ENCODE measurements at regions not wholly inside any gene's neighbourhood (a gene's known extent, or its start where the extent isn't known, plus 50 kb on each side); places are given as distances from the start of the nearest gene placed in this dataset.

DNA sequence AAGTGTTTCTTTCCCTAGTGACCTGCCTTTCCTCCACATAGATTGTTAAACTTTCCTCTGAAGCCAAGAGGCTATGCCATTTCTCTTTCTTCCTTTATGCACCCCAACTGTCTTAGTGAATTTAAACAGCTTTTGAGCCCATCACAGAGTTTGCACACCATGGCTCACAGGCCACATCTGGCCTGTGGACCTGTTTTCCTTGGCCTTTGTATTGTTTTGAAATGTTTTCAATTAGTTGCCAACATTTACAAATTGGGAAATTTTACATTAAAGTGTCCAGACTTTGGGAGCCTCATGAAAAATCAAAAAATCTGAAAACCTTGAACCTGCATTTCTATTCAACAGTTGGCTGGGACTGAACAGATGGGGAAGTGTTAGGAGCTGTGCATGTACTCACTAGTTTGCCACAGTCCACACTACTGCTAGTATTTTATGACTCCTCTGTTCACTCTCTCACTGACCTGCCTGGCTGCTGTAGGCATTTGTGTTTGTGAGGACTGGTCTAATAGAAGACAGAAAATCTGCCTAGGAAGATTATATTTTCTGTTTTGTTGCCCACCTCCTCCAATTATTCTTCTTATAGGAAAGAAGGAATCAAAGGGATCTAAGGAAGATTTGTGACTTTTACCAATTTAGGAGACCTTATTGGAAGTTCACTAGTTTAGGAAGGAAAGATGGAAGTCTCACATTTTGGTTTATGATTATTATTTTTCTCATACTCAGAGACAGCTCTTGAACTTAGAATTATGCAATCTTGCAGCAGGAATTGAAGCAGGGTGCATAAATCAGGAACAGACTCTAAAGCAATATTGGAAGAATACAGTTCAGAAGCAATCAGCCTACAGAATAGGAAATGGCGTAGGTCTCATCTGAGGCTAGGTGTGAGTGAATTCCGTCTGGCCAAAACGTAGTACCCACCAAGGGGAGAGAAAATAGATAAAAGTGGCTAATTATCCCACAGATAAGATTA lies 134.7 kb downstream of the HLX start:
- Histone ChIP-seq H3K9me3 (ENCODE audit: low read length) (no peaks in the 10 kb centered on the region), H3K36me3 (ENCODE audit: insufficient read depth, low read length) (no peaks in the 10 kb centered on the region), H3K4me2 (ENCODE audit: low read length) (no peak overlapping the region), H3K79me2 (replicated peaks; ENCODE audit: insufficient read depth, low read length) (no peaks in the 10 kb centered on the region), H3K27me3 (ENCODE audit: insufficient read depth, low read depth, low read length) (no peaks in the 10 kb centered on the region), H3F3A (ENCODE audit: insufficient read depth, low read length, poor library complexity, severe bottlenecking) (no peaks in the 10 kb centered on the region), H3K27ac (ENCODE audit: low read length) (no peak overlapping the region), H3K9me2 (ENCODE audit: insufficient read depth, low read length) (no peaks in the 10 kb centered on the region), H3K9ac (ENCODE audit: low read length) (no peak overlapping the region), H4K20me1 (ENCODE audit: insufficient read depth) (no peaks in the 10 kb centered on the region), H2AFZ (ENCODE audit: low read depth, low read length) (no peak overlapping the region), H3K4me3 (ENCODE audit: low read length) (no peak overlapping the region)
- TF ChIP-seq TAF1 (IDR thresholded peaks at IDR 0.05; ENCODE audit: low read depth) (no peak), RAD21 (conservative IDR thresholded peaks at IDR 0.05) (no peak), EZH2 (IDR thresholded peaks at IDR 0.05; ENCODE audit: borderline replicate concordance, insufficient read depth, low read length, poor library complexity, severe bottlenecking) (no peak), MXI1 (conservative IDR thresholded peaks at IDR 0.05; ENCODE audit: poor library complexity, severe bottlenecking) (no peak)
- TF ChIP-seq, protein P1, sequence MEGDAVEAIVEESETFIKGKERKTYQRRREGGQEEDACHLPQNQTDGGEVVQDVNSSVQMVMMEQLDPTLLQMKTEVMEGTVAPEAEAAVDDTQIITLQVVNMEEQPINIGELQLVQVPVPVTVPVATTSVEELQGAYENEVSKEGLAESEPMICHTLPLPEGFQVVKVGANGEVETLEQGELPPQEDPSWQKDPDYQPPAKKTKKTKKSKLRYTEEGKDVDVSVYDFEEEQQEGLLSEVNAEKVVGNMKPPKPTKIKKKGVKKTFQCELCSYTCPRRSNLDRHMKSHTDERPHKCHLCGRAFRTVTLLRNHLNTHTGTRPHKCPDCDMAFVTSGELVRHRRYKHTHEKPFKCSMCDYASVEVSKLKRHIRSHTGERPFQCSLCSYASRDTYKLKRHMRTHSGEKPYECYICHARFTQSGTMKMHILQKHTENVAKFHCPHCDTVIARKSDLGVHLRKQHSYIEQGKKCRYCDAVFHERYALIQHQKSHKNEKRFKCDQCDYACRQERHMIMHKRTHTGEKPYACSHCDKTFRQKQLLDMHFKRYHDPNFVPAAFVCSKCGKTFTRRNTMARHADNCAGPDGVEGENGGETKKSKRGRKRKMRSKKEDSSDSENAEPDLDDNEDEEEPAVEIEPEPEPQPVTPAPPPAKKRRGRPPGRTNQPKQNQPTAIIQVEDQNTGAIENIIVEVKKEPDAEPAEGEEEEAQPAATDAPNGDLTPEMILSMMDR (IDR thresholded peaks at IDR 0.05; ENCODE audit: poor library complexity, severe bottlenecking) = no peak

DNA sequence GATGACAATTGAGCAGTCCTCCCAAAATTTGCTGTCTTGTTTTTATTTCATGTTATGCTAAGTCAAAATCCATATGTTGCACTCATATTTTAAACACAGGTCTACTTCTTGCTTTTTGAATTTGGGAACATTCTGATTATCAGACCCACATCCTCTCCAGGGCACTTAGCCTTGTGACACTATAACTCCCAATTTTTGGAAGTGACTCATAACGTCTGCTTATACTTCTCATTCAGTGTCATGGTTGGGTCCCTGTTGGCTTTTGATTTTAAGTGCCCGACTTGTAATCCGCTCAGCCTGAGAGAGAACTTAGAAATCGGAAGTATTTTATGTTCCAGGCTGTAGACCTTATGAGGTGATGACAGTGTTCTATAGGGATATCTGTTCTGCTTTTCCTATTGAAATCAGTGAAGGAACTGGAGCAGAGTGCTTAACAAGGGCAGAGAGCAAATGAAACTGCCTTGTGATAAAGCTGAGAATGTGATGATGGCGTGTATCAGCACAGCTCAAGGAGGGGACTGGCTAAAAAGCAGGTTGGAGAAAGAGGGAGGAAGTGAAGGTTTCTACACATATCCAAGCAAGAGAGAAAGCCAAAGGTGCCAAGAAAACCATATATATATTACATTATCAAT lies 136.0 kb downstream of the HLX start:
- H2AFZ ChIP-seq (ENCODE audit: low read depth, low read length) = no peak overlapping the region
- H3K9me3 ChIP-seq (ENCODE audit: low read length) = no peaks in the 10 kb centered on the region
- no peak overlapping the region for H3K4me2 ChIP-seq (ENCODE audit: low read length)
- H3K27ac ChIP-seq (ENCODE audit: low read length) = no peak overlapping the region
- no peaks in the 10 kb centered on the region for H3F3A ChIP-seq (ENCODE audit: insufficient read depth, low read length, poor library complexity, severe bottlenecking)
- H3K27me3 ChIP-seq (ENCODE audit: insufficient read depth, low read depth, low read length) = no peaks in the 10 kb centered on the region
- TF ChIP-seq MXI1 (conservative IDR thresholded peaks at IDR 0.05; ENCODE audit: poor library complexity, severe bottlenecking) (no peak), TAF1 (IDR thresholded peaks at IDR 0.05; ENCODE audit: low read depth) (no peak), SMC3 (conservative IDR thresholded peaks at IDR 0.05; ENCODE audit: poor library complexity) (no peak), RAD21 (conservative IDR thresholded peaks at IDR 0.05) (no peak), EP300 (conservative IDR thresholded peaks at IDR 0.05; ENCODE audit: poor library complexity, severe bottlenecking) (no peak), POLR2AphosphoS5 (IDR thresholded peaks at IDR 0.05) (no peak), EZH2 (IDR thresholded peaks at IDR 0.05; ENCODE audit: borderline replicate concordance, insufficient read depth, low read length, poor library complexity, severe bottlenecking) (no peak)
- TF ChIP-seq, protein P2, sequence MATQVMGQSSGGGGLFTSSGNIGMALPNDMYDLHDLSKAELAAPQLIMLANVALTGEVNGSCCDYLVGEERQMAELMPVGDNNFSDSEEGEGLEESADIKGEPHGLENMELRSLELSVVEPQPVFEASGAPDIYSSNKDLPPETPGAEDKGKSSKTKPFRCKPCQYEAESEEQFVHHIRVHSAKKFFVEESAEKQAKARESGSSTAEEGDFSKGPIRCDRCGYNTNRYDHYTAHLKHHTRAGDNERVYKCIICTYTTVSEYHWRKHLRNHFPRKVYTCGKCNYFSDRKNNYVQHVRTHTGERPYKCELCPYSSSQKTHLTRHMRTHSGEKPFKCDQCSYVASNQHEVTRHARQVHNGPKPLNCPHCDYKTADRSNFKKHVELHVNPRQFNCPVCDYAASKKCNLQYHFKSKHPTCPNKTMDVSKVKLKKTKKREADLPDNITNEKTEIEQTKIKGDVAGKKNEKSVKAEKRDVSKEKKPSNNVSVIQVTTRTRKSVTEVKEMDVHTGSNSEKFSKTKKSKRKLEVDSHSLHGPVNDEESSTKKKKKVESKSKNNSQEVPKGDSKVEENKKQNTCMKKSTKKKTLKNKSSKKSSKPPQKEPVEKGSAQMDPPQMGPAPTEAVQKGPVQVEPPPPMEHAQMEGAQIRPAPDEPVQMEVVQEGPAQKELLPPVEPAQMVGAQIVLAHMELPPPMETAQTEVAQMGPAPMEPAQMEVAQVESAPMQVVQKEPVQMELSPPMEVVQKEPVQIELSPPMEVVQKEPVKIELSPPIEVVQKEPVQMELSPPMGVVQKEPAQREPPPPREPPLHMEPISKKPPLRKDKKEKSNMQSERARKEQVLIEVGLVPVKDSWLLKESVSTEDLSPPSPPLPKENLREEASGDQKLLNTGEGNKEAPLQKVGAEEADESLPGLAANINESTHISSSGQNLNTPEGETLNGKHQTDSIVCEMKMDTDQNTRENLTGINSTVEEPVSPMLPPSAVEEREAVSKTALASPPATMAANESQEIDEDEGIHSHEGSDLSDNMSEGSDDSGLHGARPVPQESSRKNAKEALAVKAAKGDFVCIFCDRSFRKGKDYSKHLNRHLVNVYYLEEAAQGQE (IDR thresholded peaks at IDR 0.05; ENCODE audit: borderline replicate concordance) = no peak
- TF ChIP-seq, protein P1 (IDR thresholded peaks at IDR 0.05; ENCODE audit: poor library complexity, severe bottlenecking) = no peak
- H4K20me1 ChIP-seq (ENCODE audit: insufficient read depth) = no peaks in the 10 kb centered on the region
- no peaks in the 10 kb centered on the region for H3K36me3 ChIP-seq (ENCODE audit: insufficient read depth, low read length)
- H3K9me2 ChIP-seq (ENCODE audit: insufficient read depth, low read length) = no peaks in the 10 kb centered on the region
- H3K79me2 ChIP-seq (replicated peaks; ENCODE audit: insufficient read depth, low read length) = no peaks in the 10 kb centered on the region
- H3K4me3 ChIP-seq (ENCODE audit: low read length) = no peak overlapping the region
- H3K9ac ChIP-seq (ENCODE audit: low read length) = no peak overlapping the region
